ENCODE measurements at regions not wholly inside any gene's neighbourhood (a gene's known extent, or its start where the extent isn't known, plus 50 kb on each side); places are given as distances from the start of the nearest gene placed in this dataset.
"Not testable (repeated sequence)": the region's sequence is repeated elsewhere in the genome, so short reads cannot be mapped to it uniquely, and the experiment has no call there.

DNA sequence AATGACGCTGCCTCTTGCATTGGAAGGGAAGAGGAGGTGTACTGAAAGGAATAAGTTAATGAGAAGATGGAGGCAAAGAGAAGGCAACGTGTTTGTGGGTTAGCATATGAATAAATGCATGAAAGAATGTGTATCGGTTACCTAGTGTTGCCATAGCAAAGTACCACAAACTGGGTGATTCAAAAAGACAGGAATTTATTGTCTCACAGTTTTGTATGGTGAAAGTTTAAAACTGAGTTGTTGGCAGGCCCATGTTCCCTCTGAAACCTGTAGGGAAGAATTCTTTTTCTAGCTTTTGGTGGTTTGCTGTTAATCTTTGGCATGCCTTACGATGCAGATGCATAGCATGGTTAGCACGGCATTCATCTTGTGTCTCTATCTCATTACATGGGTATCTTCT is 729.9 kb downstream of the MECOM start:
- no peaks in the 10 kb centered on the region for H3K27me3 Mint-ChIP-seq (ENCODE audit: low read depth)
- intact Hi-C loops (cut with micrococcal nuclease) = no loop called here
- CTCF ChIA-PET = no interaction called here
- DNase-seq = no peak
- H3K4me3 Mint-ChIP-seq = no peak overlapping the region
- H3K36me3 Mint-ChIP-seq (ENCODE audit: low read depth) = no peaks in the 10 kb centered on the region
- H3K4me1 Mint-ChIP-seq (ENCODE audit: low read depth) = no peaks in the 10 kb centered on the region
- no peak overlapping the region for H3K27ac Mint-ChIP-seq
- peaks cover 6% of the 10 kb centered on the region for H3K9me3 Mint-ChIP-seq

DNA sequence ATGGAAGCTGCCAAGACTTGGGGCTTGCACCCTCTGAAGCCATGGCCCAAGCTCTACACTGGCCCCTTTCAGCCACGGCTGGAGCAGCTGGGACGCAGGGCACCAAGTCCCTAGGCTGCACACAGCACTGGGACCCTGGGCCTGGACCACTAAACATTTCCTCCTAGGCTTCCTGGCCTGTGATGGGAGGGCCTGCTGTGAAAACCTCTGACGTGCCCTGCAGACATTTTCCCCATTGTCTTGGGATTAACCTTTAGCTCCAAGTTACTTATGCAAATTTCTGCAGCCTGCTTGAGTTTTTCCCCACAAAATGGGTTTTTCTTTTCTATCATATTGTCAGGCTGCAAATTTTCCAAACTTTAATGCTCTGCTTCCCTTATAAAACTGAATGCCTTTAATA is 733.5 kb downstream of the MECOM start:
- H3K4me3 Mint-ChIP-seq; CTCF ChIA-PET; H3K27ac Mint-ChIP-seq; intact Hi-C loops (cut with micrococcal nuclease); H3K27me3 Mint-ChIP-seq (ENCODE audit: low read depth); H3K36me3 Mint-ChIP-seq (ENCODE audit: low read depth); H3K9me3 Mint-ChIP-seq; DNase-seq; H3K4me1 Mint-ChIP-seq (ENCODE audit: low read depth): not testable (repeated sequence)

DNA sequence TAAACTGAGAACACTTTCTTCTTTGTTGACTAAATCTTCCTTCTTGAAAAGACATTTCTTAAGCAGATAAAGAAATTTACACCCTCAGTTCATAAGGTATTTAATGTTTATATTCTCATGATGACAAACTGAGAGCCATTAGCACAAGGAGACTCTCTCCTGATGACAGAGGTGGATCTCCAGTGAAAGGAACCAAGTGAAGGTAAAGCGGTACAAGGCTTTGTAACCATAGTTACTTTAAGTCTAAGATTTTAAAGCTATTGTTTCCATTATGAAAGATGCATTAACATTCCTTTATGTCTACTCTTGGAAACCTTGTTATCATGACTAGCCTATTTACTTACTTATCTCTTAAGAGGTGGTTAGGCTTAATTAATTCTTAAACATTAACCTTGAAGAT is 737.1 kb downstream of the MECOM start:
- Mint-ChIP-seq H3K9me3 (no peaks in the 10 kb centered on the region), H3K27me3 (ENCODE audit: low read depth) (no peaks in the 10 kb centered on the region), H3K36me3 (ENCODE audit: low read depth) (no peaks in the 10 kb centered on the region), H3K4me3 (no peak overlapping the region), H3K27ac (no peak overlapping the region), H3K4me1 (ENCODE audit: low read depth) (no peaks in the 10 kb centered on the region)
- CTCF ChIA-PET = no interaction called here
- intact Hi-C loops (cut with micrococcal nuclease) = no loop called here
- no peak for DNase-seq

DNA sequence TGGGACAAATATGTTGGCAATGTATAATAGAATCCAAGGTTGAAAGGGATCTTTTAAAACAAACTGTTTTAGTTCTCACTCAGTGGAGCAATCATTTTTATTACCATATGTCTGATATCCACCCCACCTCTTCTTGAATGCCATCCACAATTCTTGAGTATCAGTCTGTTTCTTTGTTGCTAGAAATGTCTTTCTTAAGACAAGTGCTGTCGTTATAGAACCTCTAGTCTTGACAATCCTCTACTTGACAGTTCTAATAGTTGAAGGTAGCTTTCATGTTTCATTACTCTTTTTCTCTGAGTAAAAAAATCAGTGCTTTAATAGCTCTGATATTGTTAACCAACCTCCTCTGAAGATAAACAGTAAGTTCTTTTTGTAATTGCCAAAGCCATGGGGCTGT is 737.9 kb downstream of the MECOM start:
- Mint-ChIP-seq H3K4me3 (no peak overlapping the region), H3K9me3 (no peaks in the 10 kb centered on the region), H3K36me3 (ENCODE audit: low read depth) (no peaks in the 10 kb centered on the region), H3K4me1 (ENCODE audit: low read depth) (no peaks in the 10 kb centered on the region), H3K27me3 (ENCODE audit: low read depth) (no peaks in the 10 kb centered on the region), H3K27ac (no peak overlapping the region)
- CTCF ChIA-PET = no interaction called here
- DNase-seq = no peak
- intact Hi-C loops (cut with micrococcal nuclease) = no loop called here

DNA sequence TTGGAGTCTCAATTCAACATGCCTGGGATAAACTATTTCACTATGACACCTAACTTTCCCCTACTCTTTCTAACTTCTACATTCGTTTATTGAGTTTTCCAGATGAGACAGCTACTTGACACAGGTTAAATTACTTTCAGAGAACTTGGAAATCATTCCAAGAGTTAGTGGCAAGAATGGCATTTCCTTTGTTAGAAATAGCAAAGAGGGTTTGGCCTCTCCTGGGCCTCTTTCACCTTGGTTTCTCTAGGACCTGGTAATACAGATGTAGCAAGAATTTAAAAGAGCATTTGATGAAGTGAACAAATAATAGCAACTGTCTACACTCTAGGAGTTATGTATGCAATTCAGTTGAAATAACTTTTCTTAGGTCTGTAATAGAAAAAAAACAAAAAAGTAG is 748.9 kb downstream of the MECOM start:
- CTCF ChIA-PET = no interaction called here
- Mint-ChIP-seq H3K4me3 (no peak overlapping the region), H3K4me1 (ENCODE audit: low read depth) (no peaks in the 10 kb centered on the region), H3K9me3 (no peaks in the 10 kb centered on the region), H3K36me3 (ENCODE audit: low read depth) (no peaks in the 10 kb centered on the region), H3K27me3 (ENCODE audit: low read depth) (no peaks in the 10 kb centered on the region), H3K27ac (no peak overlapping the region)
- intact Hi-C loops (cut with micrococcal nuclease) = no loop called here
- DNase-seq = no peak

DNA sequence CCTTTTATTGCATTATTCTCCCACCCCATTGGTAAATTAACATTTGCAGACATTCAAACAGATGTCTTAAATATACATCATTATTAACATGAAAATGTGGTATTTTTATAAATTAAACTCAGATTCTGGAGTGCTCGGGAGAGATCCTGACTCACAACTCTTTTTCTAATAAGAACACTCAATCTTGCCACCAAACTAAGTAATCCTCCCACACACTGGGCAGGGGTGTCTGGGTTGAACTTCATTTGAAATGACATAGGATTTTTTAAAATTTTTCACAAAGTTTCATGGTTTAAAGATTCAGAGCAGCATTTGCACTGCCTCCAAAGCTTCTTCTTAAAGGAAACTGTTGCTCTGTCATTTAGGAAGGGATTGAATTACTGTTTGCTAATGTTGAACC is 754.3 kb downstream of the MECOM start:
- Mint-ChIP-seq H3K27ac (no peak overlapping the region), H3K9me3 (peaks cover 2% of the 10 kb centered on the region), H3K27me3 (ENCODE audit: low read depth) (no peaks in the 10 kb centered on the region), H3K36me3 (ENCODE audit: low read depth) (no peaks in the 10 kb centered on the region), H3K4me1 (ENCODE audit: low read depth) (no peaks in the 10 kb centered on the region), H3K4me3 (no peak overlapping the region)
- intact Hi-C loops (cut with micrococcal nuclease) = no loop called here
- no peak for DNase-seq
- CTCF ChIA-PET = no interaction called here

DNA sequence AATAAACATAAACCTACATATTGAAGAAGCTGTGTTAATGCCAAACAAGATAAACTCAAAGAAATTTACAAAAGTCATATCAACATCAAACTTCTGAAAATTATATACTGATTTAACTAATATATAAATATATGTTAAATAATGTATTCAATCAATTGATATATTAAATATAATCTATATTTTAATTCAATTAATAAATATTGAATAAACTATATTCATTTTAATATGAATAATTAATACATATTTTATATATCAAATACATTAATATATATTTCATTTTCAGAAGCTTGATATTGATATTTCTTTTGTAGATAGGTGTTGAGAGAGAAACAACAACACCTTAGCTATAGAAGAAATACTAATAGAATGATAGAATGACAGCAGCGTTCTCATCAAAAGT is 768.1 kb downstream of the MECOM start:
- no peaks in the 10 kb centered on the region for H3K4me1 Mint-ChIP-seq (ENCODE audit: low read depth)
- CTCF ChIA-PET = interaction anchor here (0.7 kb wide), 1 partner anchor 254 kb away, joined by 3 read pairs; no protein-coding TSS in a partner anchor
- H3K4me3 Mint-ChIP-seq = no peak overlapping the region
- peaks cover 14% of the 10 kb centered on the region for H3K9me3 Mint-ChIP-seq
- no peak overlapping the region for H3K27ac Mint-ChIP-seq
- intact Hi-C loops (cut with micrococcal nuclease) = no loop called here
- no peaks in the 10 kb centered on the region for H3K27me3 Mint-ChIP-seq (ENCODE audit: low read depth)
- no peak for DNase-seq
- no peaks in the 10 kb centered on the region for H3K36me3 Mint-ChIP-seq (ENCODE audit: low read depth)

DNA sequence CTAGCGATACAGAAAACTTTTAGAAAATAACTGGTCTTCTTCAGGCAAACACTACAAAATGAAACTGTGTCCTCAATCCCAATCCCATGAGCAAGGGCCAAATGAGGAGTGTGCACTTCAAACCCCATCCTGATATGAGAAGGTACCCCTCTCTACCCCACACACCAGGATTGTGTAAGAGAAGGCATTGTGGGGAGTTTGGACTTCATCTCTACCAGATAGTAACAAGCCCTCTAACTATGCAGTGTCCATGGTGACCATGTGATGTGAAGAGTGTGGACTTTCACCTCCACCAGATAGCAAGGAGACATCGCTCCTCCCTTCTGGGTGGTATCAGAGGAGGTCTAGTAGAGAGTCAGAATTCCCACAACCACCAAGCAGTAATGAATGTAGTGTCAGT is 769.3 kb downstream of the MECOM start:
- Mint-ChIP-seq H3K4me3 (no peak overlapping the region), H3K27me3 (ENCODE audit: low read depth) (no peaks in the 10 kb centered on the region), H3K4me1 (ENCODE audit: low read depth) (no peaks in the 10 kb centered on the region), H3K36me3 (ENCODE audit: low read depth) (no peaks in the 10 kb centered on the region), H3K9me3 (peaks cover 14% of the 10 kb centered on the region), H3K27ac (no peak overlapping the region)
- no peak for DNase-seq
- CTCF ChIA-PET = no interaction called here
- intact Hi-C loops (cut with micrococcal nuclease) = no loop called here

DNA sequence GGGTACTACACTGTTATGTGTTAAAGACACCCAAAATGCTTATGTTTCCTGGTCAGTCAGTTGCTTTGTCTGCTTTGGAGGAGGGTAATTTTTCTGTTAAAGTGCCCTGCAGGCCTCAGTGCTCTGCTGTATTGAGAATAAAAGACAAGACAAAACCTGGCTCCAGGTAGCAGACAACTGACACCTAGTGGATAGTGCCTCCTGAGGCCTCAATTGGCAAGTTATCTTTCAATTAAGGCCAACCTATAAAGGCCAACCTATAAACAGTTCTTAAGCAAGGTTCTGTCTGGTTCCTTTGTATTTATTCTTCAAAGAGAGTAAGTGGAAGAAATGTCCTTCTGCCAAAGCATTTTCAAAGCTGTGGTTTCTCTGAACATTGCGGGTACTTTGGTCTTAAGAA is 773.8 kb downstream of the MECOM start:
- CTCF ChIA-PET = no interaction called here
- intact Hi-C loops (cut with micrococcal nuclease) = no loop called here
- Mint-ChIP-seq H3K9me3 (peaks cover 5% of the 10 kb centered on the region), H3K4me1 (ENCODE audit: low read depth) (no peaks in the 10 kb centered on the region), H3K36me3 (ENCODE audit: low read depth) (no peaks in the 10 kb centered on the region), H3K27me3 (ENCODE audit: low read depth) (no peaks in the 10 kb centered on the region), H3K4me3 (no peak overlapping the region), H3K27ac (no peak overlapping the region)
- DNase-seq = no peak

DNA sequence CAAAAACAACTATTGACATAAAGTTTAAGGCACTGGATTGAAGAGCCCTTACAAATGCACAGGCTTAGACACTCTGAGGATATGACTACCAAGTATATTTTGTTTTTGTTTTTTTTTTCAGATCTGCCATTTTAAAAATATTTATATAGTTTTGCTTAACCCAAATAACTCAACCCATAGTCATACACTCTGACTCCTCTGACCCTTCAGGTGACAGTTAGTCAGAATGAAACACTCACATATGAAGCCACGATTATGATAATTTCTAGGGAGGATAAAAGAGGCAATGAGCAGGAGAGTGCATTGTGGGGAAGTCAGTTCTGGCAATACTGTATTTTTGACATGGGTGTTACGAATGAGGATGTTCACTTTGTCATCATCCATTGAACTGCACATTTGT is 774.7 kb downstream of the MECOM start:
- no peak overlapping the region for H3K27ac Mint-ChIP-seq
- H3K9me3 Mint-ChIP-seq = no peaks in the 10 kb centered on the region
- no peak overlapping the region for H3K4me3 Mint-ChIP-seq
- H3K4me1 Mint-ChIP-seq (ENCODE audit: low read depth) = no peaks in the 10 kb centered on the region
- no peaks in the 10 kb centered on the region for H3K27me3 Mint-ChIP-seq (ENCODE audit: low read depth)
- CTCF ChIA-PET = no interaction called here
- intact Hi-C loops (cut with micrococcal nuclease) = no loop called here
- no peaks in the 10 kb centered on the region for H3K36me3 Mint-ChIP-seq (ENCODE audit: low read depth)
- no peak for DNase-seq

DNA sequence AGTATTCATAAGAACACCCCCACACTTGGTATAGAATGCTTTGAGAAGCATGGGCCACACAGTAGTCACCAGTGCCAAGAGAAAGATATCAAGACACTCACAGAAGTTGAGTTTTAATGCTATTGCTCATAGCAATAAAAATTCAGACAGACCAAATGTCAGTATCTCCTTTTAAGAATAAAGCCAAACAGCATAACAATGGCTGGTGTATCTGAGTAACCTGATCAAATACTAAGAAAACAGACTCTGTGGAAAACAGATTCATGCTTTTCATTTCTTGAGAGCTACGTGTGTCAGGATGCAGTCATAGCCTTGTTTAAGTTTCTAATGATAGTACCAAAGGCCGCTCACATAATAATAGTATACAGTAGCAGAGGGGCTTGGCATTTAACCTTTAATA is 778.5 kb downstream of the MECOM start:
- no peak for DNase-seq
- H3K27me3 Mint-ChIP-seq (ENCODE audit: low read depth) = no peaks in the 10 kb centered on the region
- no peaks in the 10 kb centered on the region for H3K36me3 Mint-ChIP-seq (ENCODE audit: low read depth)
- intact Hi-C loops (cut with micrococcal nuclease) = no loop called here
- no peaks in the 10 kb centered on the region for H3K4me1 Mint-ChIP-seq (ENCODE audit: low read depth)
- no peak overlapping the region for H3K4me3 Mint-ChIP-seq
- CTCF ChIA-PET = no interaction called here
- no peak overlapping the region for H3K27ac Mint-ChIP-seq
- H3K9me3 Mint-ChIP-seq = no peaks in the 10 kb centered on the region

DNA sequence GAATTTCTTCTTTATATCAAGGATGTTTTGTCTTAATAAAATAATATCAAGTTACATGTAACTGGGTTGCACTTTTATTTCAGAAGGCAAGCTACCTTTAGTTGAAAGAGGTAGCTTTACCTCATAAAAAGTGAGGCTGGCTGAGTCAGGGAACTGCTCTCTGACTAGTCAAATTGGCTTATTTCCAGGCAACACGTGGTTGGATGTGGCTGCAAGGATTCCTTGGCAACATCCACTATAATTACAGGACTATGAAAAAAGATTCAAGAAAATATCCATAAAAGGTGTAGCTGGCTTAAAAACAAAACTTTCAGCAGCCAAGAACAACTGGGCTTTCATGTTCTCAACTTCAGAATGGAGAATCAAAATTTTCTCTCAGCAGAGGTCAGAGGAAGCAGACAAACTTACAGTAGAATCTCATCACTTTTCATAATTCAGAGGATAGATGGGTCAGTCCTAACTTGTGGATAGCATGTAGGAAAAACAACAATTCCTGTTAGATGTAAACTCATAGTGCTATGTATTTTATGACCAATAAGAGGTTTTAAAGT is 779.1 kb downstream of the MECOM start:
- intact Hi-C loops (cut with micrococcal nuclease) = no loop called here
- Mint-ChIP-seq H3K27ac (no peak overlapping the region), H3K4me3 (no peak overlapping the region), H3K4me1 (ENCODE audit: low read depth) (no peaks in the 10 kb centered on the region), H3K36me3 (ENCODE audit: low read depth) (no peaks in the 10 kb centered on the region), H3K27me3 (ENCODE audit: low read depth) (no peaks in the 10 kb centered on the region), H3K9me3 (no peaks in the 10 kb centered on the region)
- DNase-seq = no peak
- CTCF ChIA-PET = no interaction called here

DNA sequence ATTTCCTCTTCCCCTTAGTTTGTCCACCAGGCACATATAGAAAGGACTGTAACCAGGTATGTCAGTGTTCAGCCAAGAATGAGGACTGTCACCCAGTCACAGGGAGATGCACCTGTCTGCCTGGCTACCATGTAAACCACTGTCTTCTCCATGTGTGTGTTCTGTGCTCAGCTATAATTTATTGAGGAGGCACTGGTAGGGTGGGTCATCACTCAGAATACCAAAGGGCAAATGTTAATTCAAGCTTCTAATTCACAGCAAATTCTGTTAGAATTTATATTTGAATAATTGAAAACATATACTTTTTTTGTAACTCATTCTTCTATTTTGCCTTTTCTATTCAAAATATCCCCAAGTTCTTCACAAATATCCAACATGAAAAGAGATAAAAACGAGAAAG is 780.4 kb downstream of the MECOM start:
- Mint-ChIP-seq H3K27me3 (ENCODE audit: low read depth) (no peaks in the 10 kb centered on the region), H3K4me1 (ENCODE audit: low read depth) (no peaks in the 10 kb centered on the region), H3K9me3 (no peaks in the 10 kb centered on the region), H3K36me3 (ENCODE audit: low read depth) (no peaks in the 10 kb centered on the region), H3K27ac (no peak overlapping the region), H3K4me3 (no peak overlapping the region)
- intact Hi-C loops (cut with micrococcal nuclease) = no loop called here
- CTCF ChIA-PET = no interaction called here
- no peak for DNase-seq

DNA sequence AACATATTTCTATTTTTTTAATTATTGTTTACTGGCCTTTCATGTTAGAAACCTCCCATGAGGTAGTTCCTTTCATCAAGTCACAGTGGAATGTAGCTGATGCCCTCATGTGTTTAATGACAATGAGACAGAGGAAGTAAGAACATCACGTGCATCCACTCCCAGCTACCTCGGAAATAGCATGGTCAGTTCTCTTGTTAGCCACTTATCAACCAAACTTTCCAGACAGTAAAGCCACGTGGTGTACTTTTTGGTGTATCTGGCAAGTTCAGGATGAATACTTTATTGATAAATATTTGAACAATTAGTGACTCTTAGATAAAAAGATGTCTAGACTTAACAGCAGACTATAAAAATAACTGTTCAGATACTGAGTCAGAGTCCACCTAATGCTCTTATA is 781.7 kb downstream of the MECOM start:
- intact Hi-C loops (cut with micrococcal nuclease) = no loop called here
- no peaks in the 10 kb centered on the region for H3K36me3 Mint-ChIP-seq (ENCODE audit: low read depth)
- H3K27ac Mint-ChIP-seq = no peak overlapping the region
- H3K9me3 Mint-ChIP-seq = no peaks in the 10 kb centered on the region
- DNase-seq = no peak
- no peaks in the 10 kb centered on the region for H3K4me1 Mint-ChIP-seq (ENCODE audit: low read depth)
- H3K27me3 Mint-ChIP-seq (ENCODE audit: low read depth) = no peaks in the 10 kb centered on the region
- CTCF ChIA-PET = no interaction called here
- no peak overlapping the region for H3K4me3 Mint-ChIP-seq

All from activated naive CD4-positive, alpha-beta T cell treated with anti-CD3 and anti-CD28 coated beads for 36 hours (primary cell).